Adrenal gland (tissue), 9 donors: ENCODE measurements at regions not wholly inside any gene's neighbourhood (a gene's known extent, or its start where the extent isn't known, plus 50 kb on each side); places are given as distances from the start of the nearest gene placed in this dataset.

Experiments
- DNase-seq, 7 donors: peaks; one replicate each; pipeline ENCODE4 v3.0.0-alpha.2; 2019 to 2020
- H3K27ac ChIP-seq, 5 donors: fragments of 200-600 bp; sonication (generic) in 4 of 5; 1 replicate in 3 of 5; 2 replicates in 2 of 5; pipeline versions ENCODE4 v1.5.1 to v1.8.0; 2016 to 2020; ENCODE audit warnings: mild to moderate bottlenecking in 1 of 5
- H3K27me3 ChIP-seq: fragments of 200-600 bp; 2 replicates; pipeline ENCODE4 v1.8.0; 2021
- H3K36me3 ChIP-seq, 2 donors: fragments of 200-600 bp; replicated peaks in 1 of 2; 1 replicate in 1 of 2; 2 replicates in 1 of 2; pipeline versions ENCODE4 v1.5.1 to v1.8.0; 2018 to 2022
- H3K4me1 ChIP-seq, 2 donors: fragments of 200-600 bp; replicated peaks in 1 of 2; 1 replicate in 1 of 2; 2 replicates in 1 of 2; pipeline versions ENCODE4 v1.5.1 to v1.8.0; 2018 to 2021
- H3K4me3 ChIP-seq, 4 donors: fragments of 200-600 bp; sonication (generic) in 3 of 4; one replicate each; pipeline ENCODE4 v1.5.1; 2016 to 2018
- H3K9me3 ChIP-seq, 3 donors: fragments of 200-600 bp; sonication (generic) in 1 of 3; replicated peaks in 1 of 3; 1 replicate in 2 of 3; 2 replicates in 1 of 3; pipeline versions ENCODE4 v1.5.1 to v1.8.0; 2016 to 2021
- CTCF ChIP-seq, 6 experiments: fragments of 450-650 bp in 4 of 6; fragments of 200-600 bp in 2 of 6; sonication (generic) in 1 of 6; IDR thresholded peaks; 1 replicate in 5 of 6; 2 replicates in 1 of 6; pipeline versions ENCODE4 v1.5.1 to v1.8.0; 2016 to 2021; ENCODE audit warnings: antibody characterized with exemption in 6 of 6, mild to moderate bottlenecking in 2 of 6, moderate library complexity in 1 of 6
- POLR2A ChIP-seq, 2 donors: fragments of 450-650 bp; IDR thresholded peaks; one replicate each; pipeline ENCODE4 v1.6.1; 2017; ENCODE audit warnings: antibody characterized with exemption in 2 of 2, mild to moderate bottlenecking in 2 of 2, moderate library complexity in 1 of 2
- WGBS, 4 donors: extraction: QIAGEN DNeasy Blood & Tissue Kit in 2 of 4; methylation state at CpG; one replicate each; pipeline versions ENCODE4 v1.1.5 to v1.1.7; 2013 to 2017; 5-methylcytosine and 5-hydroxymethylcytosine counted together
- intact Hi-C, 2 donors: fragments of 100-400 bp; cut with DNase I; formaldehyde crosslinking; loops; one replicate each; pipeline versions ENCODE4 v1.14.1 to v1.15.0; 2022 to 2023
- donor health status: healthy with polysubstance abuse.
- donor health status: Bipolar disorder and iron deficiency.
- donor health status: DM: yes; HTN: yes; CAD: no.
- donor health status: DM: no; HTN: no; CAD: no.
- donor health status: DM: no; HTN: no; CAD: no.

DNA sequence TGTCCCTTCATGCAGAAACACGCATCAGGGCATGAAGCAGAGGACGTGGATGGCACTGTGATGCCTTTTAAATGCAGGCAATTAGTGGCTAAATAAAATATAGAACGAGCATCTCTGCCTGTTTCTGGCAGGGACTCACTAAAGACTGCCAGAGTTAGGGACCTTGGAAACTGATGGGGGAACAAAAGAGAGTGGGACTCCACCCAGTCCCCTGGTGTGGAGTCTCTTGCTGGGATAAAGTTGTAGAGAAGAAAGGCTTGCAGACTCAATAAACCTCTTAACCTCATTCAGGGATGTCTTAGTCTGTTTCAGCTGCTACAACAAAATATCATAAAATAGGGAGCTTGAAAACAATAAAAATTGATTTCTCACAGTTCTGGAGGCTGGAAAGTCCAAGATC, 87.6 kb upstream of the ARAP3 start:
- intact Hi-C loops, result no loop called here

GRCh38 chr5:141767671-141768070, 85.6 kb upstream of the ARAP3 start:
- Histone ChIP-seq H3K9me3 (no peaks in the 10 kb centered on the region), H3K4me1 (no peaks in the 10 kb centered on the region), H3K27me3 (no peaks in the 10 kb centered on the region), H3K36me3 (no peaks in the 10 kb centered on the region), H3K27ac (no peak overlapping the region), H3K4me3 (no peak overlapping the region)
- WGBS, 4 donors, result 89 to 95% (median 92%) methylated on average over 12 to 15 of the region's 15 CpGs
- intact Hi-C loops, result no loop called here
- TF ChIP-seq CTCF (IDR thresholded peaks at IDR 0.05), result no peak
- TF ChIP-seq POLR2A (IDR thresholded peaks at IDR 0.05), result no peak
- DNase-seq, result no peak

More for the DNA sequence above, 87.6 kb upstream of the ARAP3 start:
- DNase-seq, result no peak
- Histone ChIP-seq H3K27me3 (no peaks in the 10 kb centered on the region), H3K27ac (no peak overlapping the region), H3K9me3 (no peaks in the 10 kb centered on the region), H3K4me1 (no peaks in the 10 kb centered on the region), H3K4me3 (no peak overlapping the region), H3K36me3 (no peaks in the 10 kb centered on the region)
- no peak for TF ChIP-seq POLR2A (IDR thresholded peaks at IDR 0.05)
- no peak for TF ChIP-seq CTCF (IDR thresholded peaks at IDR 0.05)
- 69 to 83% (median 75%) methylated on average over 3 of the region's 3 CpGs for WGBS, 4 donors

- Histone ChIP-seq H3K27ac (no peak overlapping the region), H3K27me3 (no peaks in the 10 kb centered on the region), H3K4me1 (no peaks in the 10 kb centered on the region), H3K36me3 (no peaks in the 10 kb centered on the region), H3K9me3 (no peaks in the 10 kb centered on the region), H3K4me3 (no peak overlapping the region)
- TF ChIP-seq CTCF (IDR thresholded peaks at IDR 0.05), result no peak
- no peak for TF ChIP-seq POLR2A (IDR thresholded peaks at IDR 0.05)
- DNase-seq, result no peak
- WGBS, 4 donors, result 52 to 69% (median 56%) methylated on average over 1 to 2 of the region's 2 CpGs
- intact Hi-C loops, result no loop called here
Measured at GRCh38 chr5:141765896-141766551, 84.0 kb upstream of the ARAP3 start.

GRCh38 chr5:141763541-141763940, 81.5 kb upstream of the ARAP3 start:
- Histone ChIP-seq H3K36me3 (no peaks in the 10 kb centered on the region), H3K27ac (no peak overlapping the region), H3K27me3 (no peaks in the 10 kb centered on the region), H3K9me3 (no peaks in the 10 kb centered on the region), H3K4me1 (no peaks in the 10 kb centered on the region), H3K4me3 (no peak overlapping the region)
- intact Hi-C loops, result no loop called here
- WGBS, 4 donors, result 62 to 82% (median 75%) methylated on average over 5 of the region's 5 CpGs
- TF ChIP-seq CTCF (IDR thresholded peaks at IDR 0.05), result no peak
- TF ChIP-seq POLR2A (IDR thresholded peaks at IDR 0.05), result no peak
- no peak for DNase-seq
